Activated B cell treated with CpG ODN at 0.5 μM for 24 hours (primary cell): ENCODE measurements at regions not wholly inside any gene's neighbourhood (a gene's known extent, or its start where the extent isn't known, plus 50 kb on each side); places are given as distances from the start of the nearest gene placed in this dataset.
A peak's percentile ranks its signal among the peaks of the same experiment; 100 is the strongest.

Experiments
- ATAC-seq: fragments of 200-7000 bp; cut with Tn5 transposase; one replicate; pipeline ENCODE4 v1.10.0; 2021; ENCODE audit warnings: low read depth, mild to moderate bottlenecking, moderate library complexity
- CTCF ChIA-PET: fragments of 350-600 bp; sonication (Branson Sonifier 250); formaldehyde crosslinking; loops from one replicate; lab custom pipeline; 2021; ENCODE audit warnings: antibody characterized with exemption; lab: Charles Lee
- POLR2A ChIA-PET: fragments of 350-600 bp; sonication (Branson Sonifier 250); formaldehyde crosslinking; loops from one replicate; lab custom pipeline; 2021; ENCODE audit warnings: antibody characterized with exemption; lab: Charles Lee
- DNase-seq: peaks from one replicate; pipeline ENCODE4 v3.0.0; 2022
- H3K27ac Mint-ChIP-seq: one replicate; pipeline ENCODE4 v1.8.0; 2020; ENCODE audit warnings: mixed read lengths
- H3K27me3 Mint-ChIP-seq: one replicate; pipeline ENCODE4 v1.8.0; 2021; ENCODE audit warnings: mixed read lengths
- H3K36me3 Mint-ChIP-seq: one replicate; pipeline ENCODE4 v1.8.0; 2021; ENCODE audit warnings: low read depth, mixed read lengths
- H3K4me1 Mint-ChIP-seq: one replicate; pipeline ENCODE4 v1.8.0; 2021; ENCODE audit warnings: mixed read lengths
- H3K4me3 Mint-ChIP-seq: one replicate; pipeline ENCODE4 v1.8.0; 2020; ENCODE audit warnings: mild to moderate bottlenecking, mixed read lengths
- H3K9me3 Mint-ChIP-seq: one replicate; pipeline ENCODE4 v1.8.0; 2020; ENCODE audit warnings: mixed read lengths
- CTCF ChIP-seq: fragments of 200-600 bp; IDR thresholded peaks from one replicate; pipeline ENCODE4 v1.8.0; 2022; ENCODE audit warnings: antibody characterized with exemption, mild to moderate bottlenecking
- intact Hi-C: fragments of 100-400 bp; cut with micrococcal nuclease; formaldehyde crosslinking; loops from one replicate; pipeline ENCODE4 v1.15.1; 2024

GRCh38 chr3:87771337-87772192 is 287.2 kb downstream of the CGGBP1 start:
- intact Hi-C loops = loop anchor here (1.0 to 5.0 kb wide), 4 partner anchors 232 to 419 kb away; no protein-coding TSS in a partner anchor
- Mint-ChIP-seq H3K36me3 (no peaks in the 10 kb centered on the region), H3K27me3 (peaks cover 11% of the 10 kb centered on the region), H3K4me3 (no peak overlapping the region), H3K27ac (no peak overlapping the region), H3K4me1 (no peaks in the 10 kb centered on the region), H3K9me3 (peaks cover 4% of the 10 kb centered on the region)
- CTCF ChIA-PET = interaction anchor here (0.8 to 2.3 kb wide), 8 partner anchors 23 to 421 kb away, joined by 3 to 33 read pairs (median 6); no protein-coding TSS in a partner anchor
- POLR2A ChIA-PET = no interaction called here
- ATAC-seq (peak; percentile 75), DNase-seq (no peak)
- no peak for TF ChIP-seq CTCF

GRCh38 chr3:87766721-87767120 is 292.1 kb downstream of the CGGBP1 start:
- intact Hi-C loops = no loop called here
- DNase-seq (no peak), ATAC-seq (no peak)
- H3K27ac Mint-ChIP-seq = no peak overlapping the region
- no peaks in the 10 kb centered on the region for H3K27me3 Mint-ChIP-seq
- no peaks in the 10 kb centered on the region for H3K9me3 Mint-ChIP-seq
- no peaks in the 10 kb centered on the region for H3K4me1 Mint-ChIP-seq
- no peak for TF ChIP-seq CTCF
- ChIA-PET CTCF (interaction anchor here (1.0 kb wide), 1 partner anchor 9 kb away, joined by 3 read pairs; no protein-coding TSS in a partner anchor), POLR2A (no interaction called here)
- no peaks in the 10 kb centered on the region for H3K36me3 Mint-ChIP-seq
- no peak overlapping the region for H3K4me3 Mint-ChIP-seq

GRCh38 chr3:87765256-87765655 is 293.5 kb downstream of the CGGBP1 start:
- ATAC-seq (no peak), DNase-seq (no peak)
- Mint-ChIP-seq H3K27ac (no peak overlapping the region), H3K4me3 (no peak overlapping the region), H3K4me1 (no peaks in the 10 kb centered on the region), H3K9me3 (no peaks in the 10 kb centered on the region), H3K36me3 (no peaks in the 10 kb centered on the region), H3K27me3 (no peaks in the 10 kb centered on the region)
- intact Hi-C loops = no loop called here
- CTCF ChIA-PET = no interaction called here
- TF ChIP-seq CTCF = no peak
- POLR2A ChIA-PET = no interaction called here

- Mint-ChIP-seq H3K27ac (no peak overlapping the region), H3K4me1 (no peaks in the 10 kb centered on the region), H3K9me3 (no peaks in the 10 kb centered on the region), H3K36me3 (no peaks in the 10 kb centered on the region), H3K27me3 (no peaks in the 10 kb centered on the region), H3K4me3 (no peak overlapping the region)
- ATAC-seq = no peak
- ChIA-PET POLR2A (no interaction called here), CTCF (no interaction called here)
- TF ChIP-seq CTCF = no peak
- intact Hi-C loops = no loop called here
- DNase-seq = no peak
These were observed 297.0 kb downstream of the CGGBP1 start for GRCh38 chr3:87761795-87762194.

- Mint-ChIP-seq H3K9me3 (no peaks in the 10 kb centered on the region), H3K4me1 (no peaks in the 10 kb centered on the region), H3K36me3 (no peaks in the 10 kb centered on the region), H3K27ac (no peak overlapping the region), H3K4me3 (no peak overlapping the region), H3K27me3 (no peaks in the 10 kb centered on the region)
- ATAC-seq = no peak
- ChIA-PET POLR2A (no interaction called here), CTCF (no interaction called here)
- no peak for TF ChIP-seq CTCF
- no peak for DNase-seq
- intact Hi-C loops = no loop called here
These were observed 297.5 kb downstream of the CGGBP1 start for GRCh38 chr3:87761341-87761740.
